A673 (cell line): ENCODE measurements at regions not wholly inside any gene's neighbourhood (a gene's known extent, or its start where the extent isn't known, plus 50 kb on each side); places are given as distances from the start of the nearest gene placed in this dataset.

ENCODE experiments used
- BruUV-seq: library from RNA; stranded (reverse); fragments of 400-500 nt; replicated peaks from 2 replicates; lab custom pipeline; 2021; lab: Mats Ljungman, UMichigan
- CTCF ChIA-PET: fragments of 300-600 bp; sonication (Branson Sonifier 250); formaldehyde crosslinking; loops from one replicate; lab custom pipeline; 2022; ENCODE audit warnings: antibody characterized with exemption; lab: Charles Lee
- POLR2A ChIA-PET: fragments of 300-600 bp; sonication (Branson Sonifier 250); formaldehyde crosslinking; loops from one replicate; lab custom pipeline; 2022; ENCODE audit warnings: antibody characterized with exemption; ENCODE audit not compliant: low non-redundant PET; lab: Charles Lee
- DNase-seq: peaks from one replicate; pipeline ENCODE4 v3.0.0-alpha.2; 2015; ENCODE audit warnings: low spot score
- H3K27ac ChIP-seq: fragments of 200-600 bp; sonication (generic); 2 replicates; pipeline ENCODE4 v1.5.1; 2016; ENCODE audit warnings: mixed run types, low read depth, mild to moderate bottlenecking, mixed read lengths, antibody characterized with exemption, low read length; ENCODE audit not compliant: poor library complexity, severe bottlenecking
- H3K27me3 ChIP-seq: fragments of 200-600 bp; sonication (generic); replicated peaks from 2 replicates; pipeline ENCODE4 v1.6.1; 2017; ENCODE audit warnings: mixed run types, low read depth, mild to moderate bottlenecking, mixed read lengths, antibody characterized with exemption, low read length; ENCODE audit not compliant: insufficient read depth, poor library complexity
- H3K36me3 ChIP-seq: fragments of 200-600 bp; sonication (generic); 2 replicates; pipeline ENCODE4 v1.6.1; 2016; ENCODE audit warnings: mixed run types, mild to moderate bottlenecking, mixed read lengths, antibody characterized with exemption, low read length; ENCODE audit not compliant: insufficient read depth, poor library complexity, severe bottlenecking
- H3K4me1 ChIP-seq: fragments of 200-600 bp; sonication (generic); 2 replicates; pipeline ENCODE4 v1.6.1; 2017; ENCODE audit warnings: mixed run types, mild to moderate bottlenecking, mixed read lengths, antibody characterized with exemption, low read length; ENCODE audit not compliant: insufficient read depth, poor library complexity, severe bottlenecking
- H3K4me3 ChIP-seq: fragments of 200-600 bp; sonication (generic); 2 replicates; pipeline ENCODE4 v1.5.1; 2016; ENCODE audit warnings: low read depth, mixed run types, mild to moderate bottlenecking, mixed read lengths, low read length; ENCODE audit not compliant: poor library complexity, severe bottlenecking
- H3K9me3 ChIP-seq: fragments of 200-600 bp; sonication (generic); 2 replicates; pipeline ENCODE4 v1.6.1; 2016; ENCODE audit warnings: mixed run types, low read depth, mild to moderate bottlenecking, mixed read lengths, antibody characterized with exemption, low read length; ENCODE audit not compliant: poor library complexity, severe bottlenecking
- CTCF ChIP-seq: fragments of 300-800, 200-600 bp; sonication (generic); conservative IDR thresholded peaks from 2 replicates; pipeline ENCODE4 v1.5.1; 2017; ENCODE audit warnings: low read depth, mild to moderate bottlenecking, antibody characterized with exemption, low read length, moderate library complexity, mixed read lengths
- EZH2 ChIP-seq: fragments of 200-600 bp; sonication (generic); IDR thresholded peaks from 2 replicates; pipeline ENCODE4 v1.6.1; 2017; ENCODE audit warnings: borderline replicate concordance, low read depth, mild to moderate bottlenecking, mixed read lengths, antibody characterized with exemption, low read length; ENCODE audit not compliant: poor library complexity, severe bottlenecking
- intact Hi-C: fragments of 100-400 bp; cut with micrococcal nuclease; formaldehyde crosslinking; loops from one replicate; pipeline ENCODE4 v1.10.0; 2022; ENCODE audit not compliant: unreplicated experiment

- Histone ChIP-seq H3K27me3 (no peaks in the 10 kb centered on the region), H3K4me1 (no peaks in the 10 kb centered on the region), H3K27ac (no peak overlapping the region), H3K9me3 (no peaks in the 10 kb centered on the region), H3K4me3 (no peak overlapping the region), H3K36me3 (no peaks in the 10 kb centered on the region)
- ChIA-PET CTCF (no interaction called here), POLR2A (no interaction called here)
- DNase-seq, result no peak
- BruUV-seq, result no TSS peak
- intact Hi-C loops, result no loop called here
- TF ChIP-seq EZH2, result no peak
- no peak for TF ChIP-seq CTCF
These were observed 79.2 kb downstream of the MEX3B start for GRCh38 chr15:81966631-81967030.

GRCh38 chr15:81962482-81962881 is 83.3 kb downstream of the MEX3B start:
- no peak for TF ChIP-seq CTCF
- TF ChIP-seq EZH2, result no peak
- no TSS peak for BruUV-seq
- DNase-seq, result no peak
- Histone ChIP-seq H3K36me3 (no peaks in the 10 kb centered on the region), H3K4me3 (no peak overlapping the region), H3K9me3 (no peaks in the 10 kb centered on the region), H3K27me3 (no peaks in the 10 kb centered on the region), H3K27ac (no peak overlapping the region), H3K4me1 (no peaks in the 10 kb centered on the region)
- CTCF ChIA-PET, result no interaction called here
- POLR2A ChIA-PET, result no interaction called here
- intact Hi-C loops, result no loop called here

- Histone ChIP-seq H3K36me3 (no peaks in the 10 kb centered on the region), H3K4me3 (no peak overlapping the region), H3K9me3 (no peaks in the 10 kb centered on the region), H3K27ac (no peak overlapping the region), H3K4me1 (no peaks in the 10 kb centered on the region), H3K27me3 (no peaks in the 10 kb centered on the region)
- ChIA-PET CTCF (no interaction called here), POLR2A (no interaction called here)
- no peak for TF ChIP-seq EZH2
- DNase-seq, result no peak
- no TSS peak for BruUV-seq
- intact Hi-C loops, result no loop called here
These were observed 86.6 kb downstream of the MEX3B start for GRCh38 chr15:81959196-81959595.

- no peaks in the 10 kb centered on the region for H3K9me3 ChIP-seq
- CTCF ChIA-PET, result no interaction called here
- no peak for TF ChIP-seq CTCF
- TF ChIP-seq EZH2, result no peak
- intact Hi-C loops, result no loop called here
- no peak for DNase-seq
- no peak overlapping the region for H3K27ac ChIP-seq
- no peaks in the 10 kb centered on the region for H3K36me3 ChIP-seq
- H3K4me1 ChIP-seq, result no peaks in the 10 kb centered on the region
- POLR2A ChIA-PET, result no interaction called here
- H3K27me3 ChIP-seq, result no peaks in the 10 kb centered on the region
- BruUV-seq, result no TSS peak
- H3K4me3 ChIP-seq, result no peak overlapping the region
These were observed 88.1 kb downstream of the MEX3B start for GRCh38 chr15:81957698-81958097.
